ENCODE measurements at regions not wholly inside any gene's neighbourhood (a gene's known extent, or its start where the extent isn't known, plus 50 kb on each side); places are given as distances from the start of the nearest gene placed in this dataset.

DNA sequence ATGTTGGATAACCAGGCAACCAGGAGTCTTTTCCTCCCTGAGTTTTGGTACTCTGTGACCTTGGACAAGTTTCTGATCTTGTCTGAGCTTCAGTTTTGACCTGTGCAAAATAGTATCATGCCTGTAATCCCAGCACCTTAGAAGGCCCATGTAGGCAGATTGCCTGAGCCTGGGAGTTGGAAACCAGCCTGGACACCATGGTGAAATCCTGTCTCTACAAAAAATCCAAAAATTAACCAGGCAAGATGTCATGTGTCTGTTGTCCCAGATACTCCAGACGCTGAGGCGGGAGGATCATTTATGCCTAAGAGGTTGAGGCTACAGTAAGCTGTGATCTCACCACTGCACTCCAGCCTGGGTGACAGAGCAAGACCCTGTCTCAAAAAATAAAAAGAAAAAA, 114.8 kb downstream of the IL12A start:
- TF ChIP-seq, protein P1, sequence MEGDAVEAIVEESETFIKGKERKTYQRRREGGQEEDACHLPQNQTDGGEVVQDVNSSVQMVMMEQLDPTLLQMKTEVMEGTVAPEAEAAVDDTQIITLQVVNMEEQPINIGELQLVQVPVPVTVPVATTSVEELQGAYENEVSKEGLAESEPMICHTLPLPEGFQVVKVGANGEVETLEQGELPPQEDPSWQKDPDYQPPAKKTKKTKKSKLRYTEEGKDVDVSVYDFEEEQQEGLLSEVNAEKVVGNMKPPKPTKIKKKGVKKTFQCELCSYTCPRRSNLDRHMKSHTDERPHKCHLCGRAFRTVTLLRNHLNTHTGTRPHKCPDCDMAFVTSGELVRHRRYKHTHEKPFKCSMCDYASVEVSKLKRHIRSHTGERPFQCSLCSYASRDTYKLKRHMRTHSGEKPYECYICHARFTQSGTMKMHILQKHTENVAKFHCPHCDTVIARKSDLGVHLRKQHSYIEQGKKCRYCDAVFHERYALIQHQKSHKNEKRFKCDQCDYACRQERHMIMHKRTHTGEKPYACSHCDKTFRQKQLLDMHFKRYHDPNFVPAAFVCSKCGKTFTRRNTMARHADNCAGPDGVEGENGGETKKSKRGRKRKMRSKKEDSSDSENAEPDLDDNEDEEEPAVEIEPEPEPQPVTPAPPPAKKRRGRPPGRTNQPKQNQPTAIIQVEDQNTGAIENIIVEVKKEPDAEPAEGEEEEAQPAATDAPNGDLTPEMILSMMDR (IDR thresholded peaks at IDR 0.05): no peak
- peak; percentile 21 for DNase-seq (ENCODE audit: low spot score)
- no peak overlapping the region for H3K27ac ChIP-seq
- H3K4me3 ChIP-seq: no peak overlapping the region

DNA sequence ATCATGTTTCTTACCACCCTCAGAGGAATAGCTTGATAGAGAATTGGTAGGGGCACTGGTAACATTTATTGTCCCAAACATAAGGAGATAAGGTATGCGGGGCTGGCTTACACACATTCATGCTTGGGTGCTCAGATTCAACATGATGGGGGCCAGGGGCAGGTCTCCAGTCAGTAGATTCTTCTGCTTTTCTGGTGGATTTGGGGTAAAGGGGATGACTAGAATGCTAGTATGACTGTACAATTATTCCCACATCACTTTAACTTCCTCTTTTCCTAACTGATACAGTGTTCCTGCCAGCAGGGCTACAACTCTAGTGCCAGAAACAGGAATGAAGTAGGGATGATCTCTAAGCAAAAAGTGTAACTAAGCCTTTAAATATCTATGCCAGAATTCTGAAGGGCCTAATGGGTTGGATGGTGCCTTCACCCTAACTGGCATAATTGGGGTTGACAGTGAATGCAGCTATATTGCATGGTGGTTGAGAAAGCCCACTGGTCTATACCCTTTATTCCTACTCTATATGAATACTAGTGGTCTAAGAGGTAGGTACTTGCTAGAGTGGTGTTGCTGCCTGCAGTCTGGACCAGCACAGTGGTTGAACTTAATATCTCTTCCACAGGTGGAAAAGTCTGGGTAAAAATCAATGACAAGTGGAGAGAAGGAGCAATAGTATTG, 117.4 kb downstream of the IL12A start:
- no peak overlapping the region for H3K27ac ChIP-seq

GRCh38 chr3:160106905-160107861, 118.0 kb upstream of the C3orf80 start:
- Histone ChIP-seq H3K4me3 (no peak overlapping the region), H3K27ac (no peak overlapping the region)
- DNase-seq (ENCODE audit: low spot score): no peak
- TF ChIP-seq, protein P1 (IDR thresholded peaks at IDR 0.05): no peak

More for the DNA sequence above, 117.4 kb downstream of the IL12A start:
- no peak overlapping the region for H3K4me3 ChIP-seq
- TF ChIP-seq, protein P1 (IDR thresholded peaks at IDR 0.05): no peak
- DNase-seq (ENCODE audit: low spot score): no peak

GRCh38 chr3:160108362-160108761, 116.9 kb upstream of the C3orf80 start:
- Histone ChIP-seq H3K4me3 (no peak overlapping the region), H3K27ac (no peak overlapping the region)
- DNase-seq (ENCODE audit: low spot score): no peak
- TF ChIP-seq, protein P1 (IDR thresholded peaks at IDR 0.05): no peak

DNA sequence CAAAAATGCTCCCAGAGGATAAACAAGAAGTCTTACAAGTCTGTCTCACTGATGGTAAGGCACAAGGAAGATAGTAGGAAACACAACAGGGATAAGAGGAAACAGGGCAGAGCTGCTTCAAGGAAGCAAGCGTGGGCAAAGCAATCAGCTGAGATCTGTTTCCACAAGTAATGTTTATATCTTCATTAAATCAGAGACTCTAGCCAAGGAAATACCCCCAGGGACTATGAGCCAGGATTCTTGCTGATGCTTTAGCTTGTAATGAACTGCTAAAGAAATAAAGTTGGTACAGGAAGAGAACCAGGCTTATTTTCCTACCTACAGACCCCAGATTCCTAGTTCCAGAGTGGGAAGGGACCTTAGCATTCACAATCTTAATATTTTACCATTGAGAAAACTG, 112.7 kb upstream of the C3orf80 start:
- no peak overlapping the region for H3K27ac ChIP-seq
- H3K4me3 ChIP-seq: no peak overlapping the region
- peak; percentile 9 for DNase-seq (ENCODE audit: low spot score)
- TF ChIP-seq, protein P1 (IDR thresholded peaks at IDR 0.05): no peak

DNA sequence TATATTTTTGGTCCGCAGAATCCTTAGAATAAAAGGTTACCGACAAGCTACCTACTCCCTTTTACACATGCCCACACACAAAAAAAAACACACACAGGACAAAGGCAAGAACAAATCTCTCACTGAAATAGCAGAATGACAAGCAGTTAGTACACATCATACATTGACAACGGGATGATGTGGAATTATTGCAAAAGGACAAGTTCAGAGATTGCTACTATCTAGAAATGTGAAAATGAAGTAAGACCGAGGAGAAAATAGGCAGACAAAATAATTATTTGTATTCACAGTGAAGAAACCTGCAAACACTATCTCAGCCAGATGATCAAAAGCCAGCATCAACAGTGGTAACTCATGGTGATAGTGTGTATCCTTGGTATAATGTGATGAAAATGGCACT, 112.2 kb upstream of the C3orf80 start:
- TF ChIP-seq, protein P1 (IDR thresholded peaks at IDR 0.05): no peak
- no peak for DNase-seq (ENCODE audit: low spot score)
- no peak overlapping the region for H3K4me3 ChIP-seq
- no peak overlapping the region for H3K27ac ChIP-seq
